DOHH2 (cell line): ENCODE measurements at regions not wholly inside any gene's neighbourhood (a gene's known extent, or its start where the extent isn't known, plus 50 kb on each side); places are given as distances from the start of the nearest gene placed in this dataset.

Experiments
- CTCF ChIP-seq: fragments of 200-600 bp; sonication (generic); IDR thresholded peaks from one replicate; pipeline ENCODE4 v1.5.1; 2014; ENCODE audit warnings: antibody characterized with exemption, mild to moderate bottlenecking, low read depth, low read length; ENCODE audit not compliant: poor library complexity, severe bottlenecking
- EZH2phosphoT487 ChIP-seq: fragments of 200-600 bp; sonication (generic); IDR thresholded peaks from 2 replicates; pipeline ENCODE4 v1.6.1; 2017; ENCODE audit warnings: borderline replicate concordance, mild to moderate bottlenecking, antibody characterized with exemption, low read length, moderate library complexity, mixed read lengths

- TF ChIP-seq CTCF, result no peak
- no peak for TF ChIP-seq EZH2phosphoT487
Observed at GRCh38 chr6:110548110-110548847, 71.9 kb upstream of the SLC22A16 start.
